Thyroid gland (tissue), 4 donors: ENCODE measurements at regions not wholly inside any gene's neighbourhood (a gene's known extent, or its start where the extent isn't known, plus 50 kb on each side); places are given as distances from the start of the nearest gene placed in this dataset.

ENCODE experiments used
- DNase-seq, 2 donors: peaks; one replicate each; pipeline ENCODE4 v3.0.0-alpha.2; 2019
- H3K27ac ChIP-seq, 3 donors: fragments of 200-600 bp; sonication (generic); 1 replicate in 2 of 3; 2 replicates in 1 of 3; pipeline ENCODE4 v1.5.1; 2016 to 2019; ENCODE audit warnings: mild to moderate bottlenecking in 1 of 3, moderate library complexity in 1 of 3
- H3K27me3 ChIP-seq: fragments of 200-600 bp; sonication (generic); one replicate; pipeline ENCODE4 v1.5.1; 2019
- H3K36me3 ChIP-seq, 2 donors: fragments of 200-600 bp; sonication (generic); one replicate each; pipeline ENCODE4 v1.5.1; 2016 to 2019
- H3K4me1 ChIP-seq, 2 donors: fragments of 200-600 bp; sonication (generic); one replicate each; pipeline ENCODE4 v1.5.1; 2017 to 2019
- H3K4me3 ChIP-seq, 3 donors: fragments of 200-600 bp; sonication (generic); replicated peaks in 1 of 3; 1 replicate in 2 of 3; 2 replicates in 1 of 3; pipeline ENCODE4 v1.5.1; 2016; ENCODE audit warnings: mild to moderate bottlenecking in 1 of 3
- H3K9me3 ChIP-seq: fragments of 200-600 bp; sonication (generic); one replicate; pipeline ENCODE4 v1.5.1; 2017
- CTCF ChIP-seq, 6 experiments: fragments of 200-600 bp in 3 of 6; fragments of 450-650 bp in 3 of 6; sonication (generic) in 3 of 6; IDR thresholded peaks; one replicate each; pipeline ENCODE4 v1.5.1; 2016 to 2019; ENCODE audit warnings: antibody characterized with exemption in 6 of 6, mild to moderate bottlenecking in 2 of 6, inconsistent platforms in 1 of 6, moderate library complexity in 1 of 6
- POLR2A ChIP-seq, 2 donors: fragments of 450-650 bp; IDR thresholded peaks; one replicate each; pipeline ENCODE4 v1.6.1; 2017; ENCODE audit warnings: antibody characterized with exemption in 2 of 2, mild to moderate bottlenecking in 2 of 2, moderate library complexity in 1 of 2
- WGBS, 2 donors: methylation state at CpG; one replicate each; pipeline ENCODE4 v1.1.5; 2017; 5-methylcytosine and 5-hydroxymethylcytosine counted together
- intact Hi-C: fragments of 100-400 bp; cut with DNase I; formaldehyde crosslinking; loops from one replicate; pipeline ENCODE4 v1.15.1; 2023

GRCh38 chr16:6193718-6194117, 1096.1 kb upstream of the EEF2KMT start:
- intact Hi-C loops: no loop called here
- 12 to 14% methylated on average over 3 of the region's 3 CpGs for WGBS, 2 donors

GRCh38 chr16:6192984-6193383, 1095.4 kb upstream of the EEF2KMT start:
- Histone ChIP-seq H3K27ac (no peak overlapping the region), H3K9me3 (no peaks in the 10 kb centered on the region), H3K27me3 (no peaks in the 10 kb centered on the region), H3K36me3 (no peaks in the 10 kb centered on the region), H3K4me3 (no peak overlapping the region), H3K4me1 (no peaks in the 10 kb centered on the region)
- TF ChIP-seq POLR2A (IDR thresholded peaks at IDR 0.05) (no peak), CTCF (IDR thresholded peaks at IDR 0.05) (no peak)
- intact Hi-C loops: no loop called here
- DNase-seq: no peak
- WGBS, 2 donors: 80 to 83% methylated on average over 5 of the region's 5 CpGs

More at GRCh38 chr16:6193718-6194117, 1096.1 kb upstream of the EEF2KMT start:
- Histone ChIP-seq H3K9me3 (no peaks in the 10 kb centered on the region), H3K4me1 (no peaks in the 10 kb centered on the region), H3K27me3 (no peaks in the 10 kb centered on the region), H3K4me3 (no peak overlapping the region), H3K36me3 (no peaks in the 10 kb centered on the region), H3K27ac (no peak overlapping the region)
- DNase-seq: peak in 1 of 2 donors; percentile 6
- no peak for TF ChIP-seq POLR2A (IDR thresholded peaks at IDR 0.05)
- TF ChIP-seq CTCF (IDR thresholded peaks at IDR 0.05): no peak

GRCh38 chr16:6192532-6192931, 1094.9 kb upstream of the EEF2KMT start:
- Histone ChIP-seq H3K9me3 (no peaks in the 10 kb centered on the region), H3K27me3 (no peaks in the 10 kb centered on the region)
- intact Hi-C loops: no loop called here

GRCh38 chr16:6190776-6191175, 1093.2 kb upstream of the EEF2KMT start:
- no peaks in the 10 kb centered on the region for H3K36me3 ChIP-seq
- H3K27ac ChIP-seq: no peak overlapping the region
- intact Hi-C loops: no loop called here
- no peaks in the 10 kb centered on the region for H3K4me1 ChIP-seq
- H3K4me3 ChIP-seq: no peak overlapping the region
- DNase-seq: no peak
- H3K9me3 ChIP-seq: no peaks in the 10 kb centered on the region
- 84 to 88% methylated on average over 7 of the region's 7 CpGs for WGBS, 2 donors
- TF ChIP-seq POLR2A (IDR thresholded peaks at IDR 0.05) (no peak), CTCF (IDR thresholded peaks at IDR 0.05) (no peak)
- H3K27me3 ChIP-seq: no peaks in the 10 kb centered on the region

More at GRCh38 chr16:6192532-6192931, 1094.9 kb upstream of the EEF2KMT start:
- no peak for TF ChIP-seq POLR2A (IDR thresholded peaks at IDR 0.05)
- no peak for TF ChIP-seq CTCF (IDR thresholded peaks at IDR 0.05)
- H3K36me3 ChIP-seq: no peaks in the 10 kb centered on the region
- no peak overlapping the region for H3K4me3 ChIP-seq
- no peaks in the 10 kb centered on the region for H3K4me1 ChIP-seq
- H3K27ac ChIP-seq: no peak overlapping the region
- 81 to 82% methylated on average over 3 of the region's 3 CpGs for WGBS, 2 donors
- no peak for DNase-seq

GRCh38 chr16:6189216-6189615, 1091.6 kb upstream of the EEF2KMT start:
- Histone ChIP-seq H3K4me1 (no peaks in the 10 kb centered on the region), H3K27ac (no peak overlapping the region), H3K4me3 (no peak overlapping the region), H3K9me3 (no peaks in the 10 kb centered on the region), H3K36me3 (no peaks in the 10 kb centered on the region), H3K27me3 (no peaks in the 10 kb centered on the region)
- no peak for TF ChIP-seq CTCF (IDR thresholded peaks at IDR 0.05)
- TF ChIP-seq POLR2A (IDR thresholded peaks at IDR 0.05): no peak
- DNase-seq: no peak
- WGBS, 2 donors: 77 to 84% methylated on average over 9 of the region's 9 CpGs
- intact Hi-C loops: no loop called here
